ENCODE measurements at regions not wholly inside any gene's neighbourhood (a gene's known extent, or its start where the extent isn't known, plus 50 kb on each side); places are given as distances from the start of the nearest gene placed in this dataset.
"Not testable (repeated sequence)": the region's sequence is repeated elsewhere in the genome, so short reads cannot be mapped to it uniquely, and the experiment has no call there.

GRCh38 chr6:157750973-157751372 is 72.1 kb upstream of the SNX9 start:
- not testable (repeated sequence) for TF ChIP-seq CTCF, POLR2A (IDR thresholded peaks at IDR 0.05)

All from ovary (tissue), 3 donors.